HCT116 (cell line): ENCODE measurements at regions not wholly inside any gene's neighbourhood (a gene's known extent, or its start where the extent isn't known, plus 50 kb on each side); places are given as distances from the start of the nearest gene placed in this dataset.

Source experiments
- CEBPB ChIP-seq: IDR thresholded peaks from 2 replicates; pipeline ENCODE4 v1.6.1; 2012; ENCODE audit warnings: low read depth
- JUND ChIP-seq: IDR thresholded peaks from 2 replicates; pipeline ENCODE4 v1.6.1; 2012
- POLR2A ChIP-seq: IDR thresholded peaks from 2 replicates; pipeline ENCODE4 v1.7.0; 2011; ENCODE audit warnings: borderline replicate concordance; ENCODE audit not compliant: insufficient read depth, insufficient read length; ENCODE audit errors: extremely low read depth
- POLR2AphosphoS5 ChIP-seq: IDR thresholded peaks from 2 replicates; pipeline ENCODE4 v1.6.1; 2011; ENCODE audit warnings: mild to moderate bottlenecking, low read depth, low read length, moderate library complexity
- SIN3A ChIP-seq: IDR thresholded peaks from 2 replicates; pipeline ENCODE4 v1.6.1; 2012; ENCODE audit warnings: low read depth
- TCF7L2 ChIP-seq: IDR thresholded peaks from 2 replicates; pipeline ENCODE4 v1.7.0; 2011; ENCODE audit warnings: borderline replicate concordance, inconsistent platforms; ENCODE audit not compliant: insufficient read depth, insufficient read length; ENCODE audit errors: extremely low read depth
- TF ChIP-seq, protein P1 (sequence below), 3 experiments: fragments of 200-600 bp in 1 of 3; sonication (generic) in 1 of 3; IDR thresholded peaks in 2 of 3; conservative IDR thresholded peaks in 1 of 3; 2 replicates each; pipeline ENCODE4 v1.5.1; 2012 to 2017; ENCODE audit warnings: low read depth in 2 of 3, low read length in 2 of 3, antibody characterized with exemption in 1 of 3, borderline replicate concordance in 1 of 3, control low read depth in 1 of 3, mild to moderate bottlenecking in 1 of 3, mixed read lengths in 1 of 3, mixed run types in 1 of 3, moderate library complexity in 1 of 3; ENCODE audit not compliant: insufficient read depth in 1 of 3
- TF ChIP-seq, protein P2 (sequence below): IDR thresholded peaks from 2 replicates; pipeline ENCODE4 v1.6.1; 2012; ENCODE audit warnings: low read depth

GRCh38 chr14:83441801-83442200 is 1908.1 kb upstream of the SEL1L start:
- no peak for TF ChIP-seq POLR2A
- TF ChIP-seq CEBPB: no peak
- TF ChIP-seq, protein P1, sequence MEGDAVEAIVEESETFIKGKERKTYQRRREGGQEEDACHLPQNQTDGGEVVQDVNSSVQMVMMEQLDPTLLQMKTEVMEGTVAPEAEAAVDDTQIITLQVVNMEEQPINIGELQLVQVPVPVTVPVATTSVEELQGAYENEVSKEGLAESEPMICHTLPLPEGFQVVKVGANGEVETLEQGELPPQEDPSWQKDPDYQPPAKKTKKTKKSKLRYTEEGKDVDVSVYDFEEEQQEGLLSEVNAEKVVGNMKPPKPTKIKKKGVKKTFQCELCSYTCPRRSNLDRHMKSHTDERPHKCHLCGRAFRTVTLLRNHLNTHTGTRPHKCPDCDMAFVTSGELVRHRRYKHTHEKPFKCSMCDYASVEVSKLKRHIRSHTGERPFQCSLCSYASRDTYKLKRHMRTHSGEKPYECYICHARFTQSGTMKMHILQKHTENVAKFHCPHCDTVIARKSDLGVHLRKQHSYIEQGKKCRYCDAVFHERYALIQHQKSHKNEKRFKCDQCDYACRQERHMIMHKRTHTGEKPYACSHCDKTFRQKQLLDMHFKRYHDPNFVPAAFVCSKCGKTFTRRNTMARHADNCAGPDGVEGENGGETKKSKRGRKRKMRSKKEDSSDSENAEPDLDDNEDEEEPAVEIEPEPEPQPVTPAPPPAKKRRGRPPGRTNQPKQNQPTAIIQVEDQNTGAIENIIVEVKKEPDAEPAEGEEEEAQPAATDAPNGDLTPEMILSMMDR (IDR thresholded peaks at IDR 0.05 in 2 of 3, conservative IDR thresholded peaks at IDR 0.05 in 1 of 3; ENCODE audit: borderline replicate concordance in 1 of 3, insufficient read depth in 1 of 3, low read depth in 2 of 3, low read length in 2 of 3): no peak
- no peak for TF ChIP-seq JUND
- no peak for TF ChIP-seq TCF7L2
- no peak for TF ChIP-seq POLR2AphosphoS5
- TF ChIP-seq SIN3A: no peak
- TF ChIP-seq, protein P2, sequence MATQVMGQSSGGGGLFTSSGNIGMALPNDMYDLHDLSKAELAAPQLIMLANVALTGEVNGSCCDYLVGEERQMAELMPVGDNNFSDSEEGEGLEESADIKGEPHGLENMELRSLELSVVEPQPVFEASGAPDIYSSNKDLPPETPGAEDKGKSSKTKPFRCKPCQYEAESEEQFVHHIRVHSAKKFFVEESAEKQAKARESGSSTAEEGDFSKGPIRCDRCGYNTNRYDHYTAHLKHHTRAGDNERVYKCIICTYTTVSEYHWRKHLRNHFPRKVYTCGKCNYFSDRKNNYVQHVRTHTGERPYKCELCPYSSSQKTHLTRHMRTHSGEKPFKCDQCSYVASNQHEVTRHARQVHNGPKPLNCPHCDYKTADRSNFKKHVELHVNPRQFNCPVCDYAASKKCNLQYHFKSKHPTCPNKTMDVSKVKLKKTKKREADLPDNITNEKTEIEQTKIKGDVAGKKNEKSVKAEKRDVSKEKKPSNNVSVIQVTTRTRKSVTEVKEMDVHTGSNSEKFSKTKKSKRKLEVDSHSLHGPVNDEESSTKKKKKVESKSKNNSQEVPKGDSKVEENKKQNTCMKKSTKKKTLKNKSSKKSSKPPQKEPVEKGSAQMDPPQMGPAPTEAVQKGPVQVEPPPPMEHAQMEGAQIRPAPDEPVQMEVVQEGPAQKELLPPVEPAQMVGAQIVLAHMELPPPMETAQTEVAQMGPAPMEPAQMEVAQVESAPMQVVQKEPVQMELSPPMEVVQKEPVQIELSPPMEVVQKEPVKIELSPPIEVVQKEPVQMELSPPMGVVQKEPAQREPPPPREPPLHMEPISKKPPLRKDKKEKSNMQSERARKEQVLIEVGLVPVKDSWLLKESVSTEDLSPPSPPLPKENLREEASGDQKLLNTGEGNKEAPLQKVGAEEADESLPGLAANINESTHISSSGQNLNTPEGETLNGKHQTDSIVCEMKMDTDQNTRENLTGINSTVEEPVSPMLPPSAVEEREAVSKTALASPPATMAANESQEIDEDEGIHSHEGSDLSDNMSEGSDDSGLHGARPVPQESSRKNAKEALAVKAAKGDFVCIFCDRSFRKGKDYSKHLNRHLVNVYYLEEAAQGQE: no peak
